CD4-positive, alpha-beta memory T cell (primary cell): ENCODE measurements at regions not wholly inside any gene's neighbourhood (a gene's known extent, or its start where the extent isn't known, plus 50 kb on each side); places are given as distances from the start of the nearest gene placed in this dataset.

Experiments
- CTCF ChIA-PET: fragments of 350-600 bp; sonication (Branson Sonifier 250); formaldehyde crosslinking; loops from one replicate; lab custom pipeline; 2021; ENCODE audit warnings: inconsistent platforms; ENCODE audit not compliant: partially characterized antibody; lab: Charles Lee
- POLR2A ChIA-PET: fragments of 350-600 bp; sonication (Branson Sonifier 250); formaldehyde crosslinking; loops from one replicate; lab custom pipeline; 2021; ENCODE audit not compliant: partially characterized antibody; lab: Charles Lee
- DNase-seq, 5 donors: peaks; one replicate each; pipeline versions ENCODE4 v3.0.0 to v3.0.0-alpha.2; 2020 to 2022; ENCODE audit warnings: mixed read lengths in 1 of 5
- H3K27ac ChIP-seq: one replicate; pipeline ENCODE4 v1.7.0; 2013; ENCODE audit warnings: low read depth, low read length
- H3K27me3 ChIP-seq: 2 replicates; pipeline ENCODE4 v1.7.0; 2013; ENCODE audit warnings: mild to moderate bottlenecking, low read length, moderate library complexity; ENCODE audit not compliant: insufficient read depth
- H3K36me3 ChIP-seq: 2 replicates; pipeline ENCODE4 v1.7.0; 2013; ENCODE audit warnings: mild to moderate bottlenecking, low read length, moderate library complexity; ENCODE audit not compliant: insufficient read depth
- H3K4me1 ChIP-seq: 2 replicates; pipeline ENCODE4 v1.7.0; 2013; ENCODE audit warnings: mild to moderate bottlenecking, low read length, moderate library complexity; ENCODE audit not compliant: insufficient read depth
- H3K4me3 ChIP-seq, 2 donors: one replicate each; pipeline ENCODE4 v1.7.0; 2013; ENCODE audit warnings: low read length in 2 of 2, mild to moderate bottlenecking in 1 of 2
- H3K9me3 ChIP-seq, 2 donors: one replicate each; pipeline ENCODE4 v1.7.0; 2013; ENCODE audit warnings: low read length in 2 of 2, control low read depth in 1 of 2; ENCODE audit not compliant: control insufficient read depth in 1 of 2
- H3K27ac Mint-ChIP-seq, 7 donors: one replicate each; pipeline ENCODE4 v1.8.0; 2020 to 2021; ENCODE audit warnings: mixed read lengths in 7 of 7, mild to moderate bottlenecking in 6 of 7, inconsistent platforms in 3 of 7, moderate library complexity in 3 of 7
- H3K27me3 Mint-ChIP-seq, 2 donors: one replicate each; pipeline ENCODE4 v1.8.0; 2020 to 2021; ENCODE audit warnings: mixed read lengths in 2 of 2
- H3K36me3 Mint-ChIP-seq, 2 donors: one replicate each; pipeline ENCODE4 v1.8.0; 2020 to 2021; ENCODE audit warnings: mixed read lengths in 2 of 2, inconsistent platforms in 1 of 2, mild to moderate bottlenecking in 1 of 2
- H3K4me1 Mint-ChIP-seq, 4 donors: one replicate each; pipeline ENCODE4 v1.8.0; 2020 to 2021; ENCODE audit warnings: mixed read lengths in 4 of 4, mild to moderate bottlenecking in 1 of 4
- H3K4me3 Mint-ChIP-seq, 8 donors: one replicate each; pipeline ENCODE4 v1.8.0; 2020 to 2021; ENCODE audit warnings: mixed read lengths in 8 of 8, mild to moderate bottlenecking in 7 of 8, moderate library complexity in 6 of 8, inconsistent platforms in 3 of 8
- H3K9me3 Mint-ChIP-seq, 8 donors: one replicate each; pipeline ENCODE4 v1.8.0; 2020 to 2021; ENCODE audit warnings: mixed read lengths in 8 of 8, mild to moderate bottlenecking in 5 of 8, inconsistent platforms in 3 of 8, moderate library complexity in 1 of 8
- intact Hi-C: fragments of 100-400 bp; cut with micrococcal nuclease; formaldehyde crosslinking; loops from one replicate; pipeline ENCODE4 v1.15.1; 2023

DNA sequence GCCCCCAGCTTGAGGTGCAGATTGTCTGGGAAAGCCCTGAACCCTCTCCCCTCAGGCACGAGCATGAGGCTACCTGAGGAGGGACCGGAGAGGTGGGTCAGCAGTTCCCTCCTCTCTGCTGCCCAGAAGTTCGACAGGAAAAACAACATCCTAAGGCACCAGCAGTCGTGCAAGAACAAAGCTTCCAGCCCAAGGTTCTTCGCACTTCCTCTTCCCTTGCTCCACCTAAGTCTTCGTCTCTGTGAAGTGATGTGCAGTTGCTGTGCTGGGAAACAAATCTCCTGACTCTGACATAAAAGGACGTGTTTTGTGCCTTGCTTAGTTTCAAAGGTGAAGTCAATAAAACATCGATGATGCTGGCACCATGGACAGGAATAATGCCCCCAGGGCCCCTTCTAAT is 173.3 kb downstream of the USP12 start:
- ChIA-PET POLR2A (no interaction called here), CTCF (interaction anchor here (1.4 kb wide), 1 partner anchor 13 kb away, joined by 6 read pairs; no protein-coding TSS in a partner anchor)
- Mint-ChIP-seq H3K36me3 (no peaks in the 10 kb centered on the region), H3K4me1 (no peaks in the 10 kb centered on the region), H3K9me3 (peaks cover 0 to 1% (median 0%) of the 10 kb centered on the region in 8 donors), H3K27me3 (peaks cover 10 to 44% of the 10 kb centered on the region in 2 donors), H3K4me3 (no peak overlapping the region), H3K27ac (no peak overlapping the region)
- no peak overlapping the region for H3K4me3 ChIP-seq
- no peaks in the 10 kb centered on the region for H3K4me1 ChIP-seq
- H3K27me3 ChIP-seq, result no peaks in the 10 kb centered on the region
- no peak for DNase-seq
- H3K36me3 ChIP-seq, result no peaks in the 10 kb centered on the region
- no peak overlapping the region for H3K27ac ChIP-seq
- no peaks in the 10 kb centered on the region for H3K9me3 ChIP-seq
- intact Hi-C loops, result no loop called here

DNA sequence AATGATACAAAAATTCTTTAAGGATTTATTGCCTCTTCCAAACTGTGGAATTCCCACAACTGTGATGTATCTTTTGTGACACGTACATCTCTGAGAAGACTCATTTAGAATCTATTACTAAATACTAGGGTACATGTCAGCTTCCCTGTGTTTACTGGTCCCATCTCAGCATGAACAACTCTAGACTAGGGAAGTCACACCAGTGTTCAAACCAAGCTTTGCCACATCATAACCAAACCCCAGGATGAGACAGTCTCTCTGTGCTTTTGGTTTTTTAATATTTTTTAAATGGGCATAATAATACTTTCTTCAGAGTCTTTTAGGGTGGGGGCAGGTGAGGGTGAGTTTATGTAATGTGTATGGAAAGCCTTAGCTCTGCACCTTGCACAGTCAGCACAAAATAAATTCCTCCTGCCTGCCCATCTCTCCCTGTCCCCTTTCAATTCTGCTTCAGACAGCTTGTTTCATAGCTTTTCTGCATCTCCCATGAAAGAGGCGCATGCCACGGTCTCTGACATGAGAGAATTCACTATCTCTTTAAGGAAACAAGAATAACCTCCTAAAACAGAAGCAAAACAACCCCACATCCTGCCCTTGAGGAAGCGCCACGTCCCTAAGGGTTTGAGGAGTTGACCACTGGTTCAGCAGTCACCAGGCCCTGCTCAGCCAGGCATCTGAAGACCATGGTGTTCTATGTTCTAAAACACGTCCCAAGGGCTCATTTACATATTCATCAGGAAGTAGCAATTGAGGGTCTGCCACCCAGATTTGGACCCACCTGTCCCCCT is 174.5 kb downstream of the USP12 start:
- Mint-ChIP-seq H3K4me1 (no peaks in the 10 kb centered on the region), H3K27ac (peak overlapping the region in 1 of 7 donors; percentile 22), H3K36me3 (no peaks in the 10 kb centered on the region), H3K27me3 (peaks cover 6 to 35% of the 10 kb centered on the region in 2 donors), H3K9me3 (peaks cover 0 to 1% (median 0%) of the 10 kb centered on the region in 8 donors), H3K4me3 (no peak overlapping the region)
- ChIA-PET POLR2A (no interaction called here), CTCF (interaction anchor here (1.3 to 1.6 kb wide), 3 partner anchors 12 to 361 kb away, joined by 3 to 8 read pairs (median 6); no protein-coding TSS in a partner anchor)
- Histone ChIP-seq H3K27ac (no peak overlapping the region), H3K9me3 (no peaks in the 10 kb centered on the region), H3K4me3 (no peak overlapping the region), H3K4me1 (no peaks in the 10 kb centered on the region), H3K36me3 (no peaks in the 10 kb centered on the region), H3K27me3 (no peaks in the 10 kb centered on the region)
- no peak for DNase-seq
- intact Hi-C loops, result no loop called here

DNA sequence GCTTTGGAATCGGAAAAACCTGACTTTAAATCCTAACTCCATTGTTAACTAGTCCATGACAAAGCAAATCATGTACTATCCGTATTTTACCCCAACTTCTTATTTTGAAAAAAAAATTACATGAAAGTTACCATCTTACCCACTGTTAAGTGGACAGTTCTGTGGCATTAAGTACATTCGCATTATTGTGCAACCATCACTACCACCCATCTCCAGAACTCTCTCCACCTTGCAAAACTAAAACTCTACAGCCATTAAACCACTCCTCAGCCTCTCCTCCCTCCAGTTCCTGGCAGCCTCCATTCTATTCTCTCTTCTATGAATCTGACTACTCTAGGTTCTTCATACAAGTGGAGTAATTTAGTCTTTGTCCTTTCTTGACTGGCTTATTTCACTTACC is 176.5 kb downstream of the USP12 start:
- intact Hi-C loops, result no loop called here
- no peaks in the 10 kb centered on the region for H3K36me3 Mint-ChIP-seq
- DNase-seq, result no peak
- no peaks in the 10 kb centered on the region for H3K36me3 ChIP-seq
- H3K4me1 Mint-ChIP-seq, result no peaks in the 10 kb centered on the region
- ChIA-PET CTCF (interaction anchor here (1.6 kb wide), 1 partner anchor 10 kb away, joined by 9 read pairs; no protein-coding TSS in a partner anchor), POLR2A (no interaction called here)
- no peaks in the 10 kb centered on the region for H3K27me3 ChIP-seq
- H3K9me3 Mint-ChIP-seq, result peaks cover 0 to 1% (median 0%) of the 10 kb centered on the region in 8 donors
- no peaks in the 10 kb centered on the region for H3K4me1 ChIP-seq
- no peak overlapping the region for H3K4me3 ChIP-seq
- H3K4me3 Mint-ChIP-seq, result peak overlapping the region in 1 of 8 donors; percentile 28
- H3K27ac Mint-ChIP-seq, result no peak overlapping the region
- H3K9me3 ChIP-seq, result no peaks in the 10 kb centered on the region
- peaks cover 7 to 20% of the 10 kb centered on the region in 2 donors for H3K27me3 Mint-ChIP-seq
- H3K27ac ChIP-seq, result no peak overlapping the region

DNA sequence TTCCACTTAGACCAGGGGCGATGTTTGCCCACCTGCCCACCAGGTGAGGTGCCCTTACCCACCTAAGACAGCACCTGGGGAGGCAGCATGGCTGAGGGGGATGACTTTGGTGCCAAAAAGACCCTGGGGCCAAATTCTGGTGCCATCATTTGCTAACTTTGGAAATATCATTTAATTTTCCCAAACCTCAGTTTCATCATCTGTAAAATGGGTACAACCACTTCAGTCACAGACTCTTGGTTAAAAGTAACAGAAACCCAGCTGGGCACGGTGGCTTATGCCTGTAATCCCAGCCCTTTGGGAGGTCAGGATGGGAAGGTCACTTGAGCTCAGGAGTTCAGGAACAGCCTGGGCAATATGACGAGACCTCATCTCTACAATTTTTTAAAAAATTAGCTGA is 177.8 kb downstream of the USP12 start:
- peaks cover 0 to 1% (median 0%) of the 10 kb centered on the region in 8 donors for H3K9me3 Mint-ChIP-seq
- H3K4me3 ChIP-seq, result no peak overlapping the region
- ChIA-PET CTCF (interaction anchor here (1.2 to 1.6 kb wide), 2 partner anchors 9 to 366 kb away, joined by 4 to 9 read pairs; no protein-coding TSS in a partner anchor), POLR2A (no interaction called here)
- H3K27me3 Mint-ChIP-seq, result peaks cover 7 to 16% of the 10 kb centered on the region in 2 donors
- no peaks in the 10 kb centered on the region for H3K36me3 Mint-ChIP-seq
- no peaks in the 10 kb centered on the region for H3K36me3 ChIP-seq
- no peak for DNase-seq
- H3K4me3 Mint-ChIP-seq, result no peak overlapping the region
- no peaks in the 10 kb centered on the region for H3K4me1 ChIP-seq
- intact Hi-C loops, result no loop called here
- no peaks in the 10 kb centered on the region for H3K9me3 ChIP-seq
- H3K4me1 Mint-ChIP-seq, result no peaks in the 10 kb centered on the region
- H3K27ac ChIP-seq, result no peak overlapping the region
- no peak overlapping the region for H3K27ac Mint-ChIP-seq
- no peaks in the 10 kb centered on the region for H3K27me3 ChIP-seq

DNA sequence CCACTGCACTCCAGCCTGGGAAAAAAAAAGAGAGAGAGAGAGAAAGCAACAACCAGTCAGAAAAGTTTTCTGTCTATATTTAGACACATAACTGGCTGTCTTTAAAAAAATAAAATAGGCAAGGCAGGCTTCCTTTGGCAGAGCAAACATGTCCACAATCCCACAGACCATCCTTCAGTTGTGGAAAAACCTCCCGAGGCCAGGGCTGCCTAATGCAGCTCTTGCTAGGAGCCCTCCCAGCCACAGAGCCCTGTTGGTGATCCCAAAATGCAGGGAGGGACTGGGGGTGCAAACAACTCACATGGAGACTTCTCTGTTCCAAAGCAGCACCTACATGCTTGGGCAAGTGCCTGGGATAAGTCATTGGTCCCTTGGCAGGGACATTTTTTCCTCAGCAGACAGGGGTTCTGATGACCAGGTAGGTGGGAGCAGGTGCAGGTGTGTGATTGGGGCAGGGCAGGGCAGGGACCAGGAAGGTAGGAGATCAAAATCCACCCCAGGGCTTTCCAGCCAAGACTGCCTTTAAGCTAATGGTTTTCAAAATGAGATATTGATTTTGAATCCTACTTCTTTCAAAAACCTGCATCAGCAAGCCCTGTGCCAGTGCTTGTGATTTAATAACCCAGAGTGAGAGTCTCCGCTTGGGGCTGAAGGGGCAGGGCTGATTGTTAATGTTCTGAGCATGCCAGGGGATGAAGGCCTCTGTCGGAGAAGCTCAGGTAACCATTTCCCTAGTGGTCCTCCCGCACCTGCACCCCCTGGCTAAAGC is 178.5 kb downstream of the USP12 start:
- no peak overlapping the region for H3K27ac Mint-ChIP-seq
- intact Hi-C loops, result no loop called here
- no peaks in the 10 kb centered on the region for H3K36me3 Mint-ChIP-seq
- Histone ChIP-seq H3K9me3 (no peaks in the 10 kb centered on the region), H3K36me3 (no peaks in the 10 kb centered on the region), H3K4me1 (no peaks in the 10 kb centered on the region), H3K27ac (no peak overlapping the region), H3K4me3 (no peak overlapping the region), H3K27me3 (no peaks in the 10 kb centered on the region)
- ChIA-PET POLR2A (no interaction called here), CTCF (interaction anchor here (1.2 to 1.6 kb wide), 2 partner anchors 8 to 367 kb away, joined by 4 to 9 read pairs; no protein-coding TSS in a partner anchor)
- H3K9me3 Mint-ChIP-seq, result peaks cover 0 to 1% (median 0%) of the 10 kb centered on the region in 8 donors
- peaks cover 7 to 14% of the 10 kb centered on the region in 2 donors for H3K27me3 Mint-ChIP-seq
- no peaks in the 10 kb centered on the region for H3K4me1 Mint-ChIP-seq
- no peak for DNase-seq
- H3K4me3 Mint-ChIP-seq, result no peak overlapping the region

DNA sequence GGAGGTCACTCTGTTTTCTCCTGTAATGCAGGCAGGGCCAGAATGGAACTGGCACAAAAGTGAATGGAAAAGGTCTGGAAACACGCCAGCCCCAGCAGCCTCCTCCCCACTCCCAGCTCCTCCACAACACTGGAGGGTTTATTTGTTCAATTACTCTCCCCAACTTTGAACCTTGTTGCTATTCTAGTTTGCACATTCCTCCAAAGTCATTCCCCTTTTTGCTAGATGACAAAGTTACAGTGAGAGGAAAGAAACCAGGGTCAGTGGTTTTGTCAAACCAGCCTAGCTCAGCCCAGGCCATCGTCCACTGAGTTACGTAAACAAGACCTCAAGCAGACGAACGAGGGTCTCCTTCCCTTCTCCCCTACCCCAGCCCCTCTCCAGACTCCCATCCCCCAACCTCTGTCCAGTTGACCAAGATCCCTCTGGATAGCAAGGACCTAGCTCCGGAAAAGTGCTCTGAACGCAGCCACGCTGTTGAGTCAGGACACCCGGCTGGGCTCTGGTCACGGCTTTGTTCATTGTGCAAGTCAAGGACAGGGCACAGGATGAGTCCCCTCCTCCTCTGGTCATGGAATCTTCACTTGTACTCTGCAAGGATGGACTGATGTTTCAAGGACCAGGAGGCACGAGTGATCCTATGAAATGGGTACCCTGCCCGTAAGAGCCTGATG is 180.0 kb downstream of the USP12 start:
- H3K36me3 Mint-ChIP-seq, result no peaks in the 10 kb centered on the region
- Histone ChIP-seq H3K27me3 (no peaks in the 10 kb centered on the region), H3K4me1 (no peaks in the 10 kb centered on the region), H3K36me3 (no peaks in the 10 kb centered on the region), H3K9me3 (no peaks in the 10 kb centered on the region), H3K4me3 (no peak overlapping the region), H3K27ac (no peak overlapping the region)
- no peak overlapping the region for H3K4me3 Mint-ChIP-seq
- intact Hi-C loops, result no loop called here
- DNase-seq, result no peak
- no peak overlapping the region for H3K27ac Mint-ChIP-seq
- H3K27me3 Mint-ChIP-seq, result peaks cover 7 to 12% of the 10 kb centered on the region in 2 donors
- no peaks in the 10 kb centered on the region for H3K9me3 Mint-ChIP-seq
- H3K4me1 Mint-ChIP-seq, result no peaks in the 10 kb centered on the region
- CTCF ChIA-PET, result interaction anchor here (1.3 kb wide), 1 partner anchor 348 kb away, joined by 3 read pairs; no protein-coding TSS in a partner anchor
- POLR2A ChIA-PET, result no interaction called here
